ENCODE measurements at regions not wholly inside any gene's neighbourhood (a gene's known extent, or its start where the extent isn't known, plus 50 kb on each side); places are given as distances from the start of the nearest gene placed in this dataset.
"Not testable (repeated sequence)": the region's sequence is repeated elsewhere in the genome, so short reads cannot be mapped to it uniquely, and the experiment has no call there.

DNA sequence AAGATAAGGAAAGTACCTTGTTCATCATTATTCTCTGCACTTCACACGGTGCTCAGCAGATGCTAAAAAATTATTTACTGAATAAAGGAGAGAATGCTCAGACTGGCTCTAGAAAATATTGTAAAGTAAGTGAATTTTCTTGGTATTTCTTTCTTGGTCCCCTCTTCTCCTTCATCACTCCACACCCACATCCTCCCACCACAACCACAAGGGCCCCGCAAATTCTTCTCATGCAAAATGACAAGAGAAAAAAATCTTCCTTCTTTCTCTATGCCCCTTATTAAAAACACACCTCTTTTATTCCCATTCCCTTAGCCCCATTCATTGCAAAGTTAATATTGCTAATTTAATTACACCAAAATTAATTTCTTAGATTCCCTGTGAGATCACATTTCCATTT lies 74.2 kb upstream of the NEDD4L start:
- Mint-ChIP-seq H3K36me3 (ENCODE audit: low read depth) (no peaks in the 10 kb centered on the region), H3K4me1 (ENCODE audit: low read depth) (no peaks in the 10 kb centered on the region), H3K4me3 (no peak overlapping the region), H3K27ac (no peak overlapping the region), H3K27me3 (ENCODE audit: low read depth) (peaks cover 20% of the 10 kb centered on the region), H3K9me3 (no peaks in the 10 kb centered on the region)

DNA sequence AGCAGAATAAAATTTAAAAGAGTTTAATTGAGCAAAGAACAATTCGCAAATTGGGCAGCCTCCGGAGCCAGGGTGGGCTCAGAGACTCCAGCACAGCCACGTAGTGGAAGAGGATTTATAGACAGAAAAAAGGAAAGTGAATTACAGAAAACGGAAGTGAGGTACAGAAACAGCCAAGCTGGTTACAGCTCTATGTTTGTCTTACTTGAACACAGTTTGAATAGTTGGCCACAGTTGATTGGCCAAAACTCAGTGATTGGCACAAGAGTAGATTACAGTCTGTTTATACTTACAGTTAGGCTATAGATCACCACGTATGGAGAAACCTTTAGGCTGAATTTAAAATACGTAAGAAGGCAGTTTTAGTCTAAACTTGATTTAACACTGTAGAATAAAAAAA lies 78.8 kb upstream of the NEDD4L start:
- H3K4me3 Mint-ChIP-seq: no peak overlapping the region
- peaks cover 18% of the 10 kb centered on the region for H3K27me3 Mint-ChIP-seq (ENCODE audit: low read depth)
- H3K36me3 Mint-ChIP-seq (ENCODE audit: low read depth): no peaks in the 10 kb centered on the region
- H3K9me3 Mint-ChIP-seq: no peaks in the 10 kb centered on the region
- H3K27ac Mint-ChIP-seq: no peak overlapping the region
- H3K4me1 Mint-ChIP-seq (ENCODE audit: low read depth): no peaks in the 10 kb centered on the region

DNA sequence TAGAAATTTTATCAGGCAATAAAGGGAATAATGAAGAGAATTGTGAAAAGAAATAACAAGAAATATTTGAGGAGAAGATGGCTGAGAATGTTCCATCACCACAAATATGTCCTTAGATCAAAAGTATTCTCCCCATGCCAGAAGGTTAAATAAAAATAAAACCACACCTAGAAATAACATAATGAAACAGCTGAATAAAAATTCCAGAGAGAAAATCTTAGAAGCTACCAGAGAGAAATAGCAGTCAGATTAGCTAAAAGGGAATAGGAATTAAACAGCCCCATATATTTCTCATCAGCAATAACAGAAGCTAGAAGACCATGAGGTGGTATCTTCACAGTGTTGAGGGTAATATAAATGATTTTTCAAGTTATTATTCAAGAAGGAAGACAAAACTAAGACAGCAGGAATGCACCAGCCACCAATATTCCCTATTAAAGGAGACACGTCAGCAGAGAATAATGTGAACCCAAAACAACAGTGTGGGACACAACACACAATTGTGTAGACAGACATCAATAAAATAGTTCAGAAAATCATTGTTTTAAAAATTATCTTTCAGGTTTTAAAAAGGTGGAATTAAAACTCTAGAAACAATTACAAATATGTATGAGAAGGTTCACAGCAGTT lies 82.0 kb upstream of the NEDD4L start:
- Mint-ChIP-seq H3K27ac (no peak overlapping the region), H3K36me3 (ENCODE audit: low read depth) (no peaks in the 10 kb centered on the region), H3K4me3 (no peak overlapping the region), H3K9me3 (no peaks in the 10 kb centered on the region), H3K4me1 (ENCODE audit: low read depth) (no peaks in the 10 kb centered on the region), H3K27me3 (ENCODE audit: low read depth) (peaks cover 30% of the 10 kb centered on the region)

- H3K4me1 Mint-ChIP-seq (ENCODE audit: low read depth): no peaks in the 10 kb centered on the region
- H3K27ac Mint-ChIP-seq: no peak overlapping the region
- no peaks in the 10 kb centered on the region for H3K36me3 Mint-ChIP-seq (ENCODE audit: low read depth)
These were observed 82.6 kb upstream of the NEDD4L start for GRCh38 chr18:57961411-57961810.

GRCh38 chr18:57959278-57959677 lies 84.7 kb upstream of the NEDD4L start:
- H3K9me3 Mint-ChIP-seq: no peaks in the 10 kb centered on the region
- no peaks in the 10 kb centered on the region for H3K36me3 Mint-ChIP-seq (ENCODE audit: low read depth)
- no peak overlapping the region for H3K27ac Mint-ChIP-seq
- no peaks in the 10 kb centered on the region for H3K4me1 Mint-ChIP-seq (ENCODE audit: low read depth)
- no peak overlapping the region for H3K4me3 Mint-ChIP-seq
- H3K27me3 Mint-ChIP-seq (ENCODE audit: low read depth): peaks cover 20% of the 10 kb centered on the region

More at GRCh38 chr18:57961411-57961810, 82.6 kb upstream of the NEDD4L start:
- no peaks in the 10 kb centered on the region for H3K9me3 Mint-ChIP-seq
- peaks cover 30% of the 10 kb centered on the region for H3K27me3 Mint-ChIP-seq (ENCODE audit: low read depth)
- H3K4me3 Mint-ChIP-seq: no peak overlapping the region

DNA sequence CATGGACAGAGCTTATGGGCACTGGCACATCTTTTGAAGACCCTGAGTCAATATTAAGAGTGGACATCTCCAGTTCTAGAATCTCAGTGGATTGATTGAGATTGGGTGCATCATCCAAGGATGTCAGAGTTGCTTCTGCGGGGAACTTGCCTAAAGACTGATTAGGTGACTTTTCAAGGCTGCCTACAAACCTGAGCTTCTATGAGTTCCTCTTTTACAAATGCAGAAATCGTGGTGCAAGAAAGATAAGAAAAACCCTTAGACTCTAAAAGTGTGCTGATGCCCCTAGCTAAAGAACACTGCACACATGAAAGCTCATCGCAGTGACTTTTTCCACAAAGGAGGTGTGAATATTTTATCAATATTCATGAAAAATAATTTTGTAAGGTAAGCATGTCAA lies 86.8 kb upstream of the NEDD4L start:
- Mint-ChIP-seq H3K36me3 (ENCODE audit: low read depth) (no peaks in the 10 kb centered on the region), H3K9me3 (no peaks in the 10 kb centered on the region), H3K4me1 (ENCODE audit: low read depth) (no peaks in the 10 kb centered on the region), H3K27me3 (ENCODE audit: low read depth) (peaks cover 20% of the 10 kb centered on the region), H3K27ac (no peak overlapping the region), H3K4me3 (no peak overlapping the region)

DNA sequence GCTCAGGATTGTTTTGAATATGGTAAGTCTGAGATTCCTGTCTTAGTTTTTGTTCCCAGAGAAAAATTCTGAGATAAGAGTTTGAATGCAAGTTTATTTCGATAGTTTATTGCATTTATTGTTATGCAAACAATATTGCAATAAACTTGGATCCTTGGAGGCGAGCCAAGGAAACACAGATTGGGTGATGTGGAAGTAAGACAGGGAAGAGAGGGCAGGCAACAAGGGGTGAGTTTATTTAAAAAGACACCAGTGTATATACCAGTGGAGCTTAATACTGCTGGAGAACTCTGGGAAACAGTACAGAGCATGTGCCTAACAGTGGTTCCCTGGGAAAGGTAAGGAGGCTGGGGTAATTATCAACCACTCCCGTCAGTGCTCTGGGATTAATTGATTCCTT lies 87.5 kb upstream of the NEDD4L start:
- no peak overlapping the region for H3K27ac Mint-ChIP-seq

DNA sequence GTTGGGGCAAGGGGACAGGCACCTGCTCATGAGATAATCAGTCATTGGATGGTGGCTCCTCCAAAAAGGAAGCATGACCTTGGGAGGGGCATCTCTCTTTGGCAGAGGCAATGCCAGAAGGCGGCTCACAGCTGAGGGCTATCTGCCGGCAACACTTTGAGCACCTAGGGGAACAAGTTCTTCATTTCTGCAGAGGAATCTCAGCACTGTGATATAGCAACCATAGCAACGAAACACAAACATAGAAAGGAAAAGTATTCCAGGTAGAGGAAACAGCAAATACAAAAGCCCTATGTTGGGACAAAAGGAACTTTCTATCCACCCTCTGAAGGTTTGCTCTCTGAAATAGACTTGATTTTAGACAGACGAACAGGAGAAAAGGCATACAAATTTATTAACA lies 89.1 kb upstream of the NEDD4L start:
- H3K27me3 Mint-ChIP-seq (ENCODE audit: low read depth): peaks cover 10% of the 10 kb centered on the region
- no peaks in the 10 kb centered on the region for H3K9me3 Mint-ChIP-seq
- H3K4me3 Mint-ChIP-seq: no peak overlapping the region
- H3K36me3 Mint-ChIP-seq (ENCODE audit: low read depth): no peaks in the 10 kb centered on the region
- no peak overlapping the region for H3K27ac Mint-ChIP-seq
- H3K4me1 Mint-ChIP-seq (ENCODE audit: low read depth): no peaks in the 10 kb centered on the region

More for the DNA sequence above, 87.5 kb upstream of the NEDD4L start:
- peaks cover 15% of the 10 kb centered on the region for H3K27me3 Mint-ChIP-seq (ENCODE audit: low read depth)
- H3K36me3 Mint-ChIP-seq (ENCODE audit: low read depth): no peaks in the 10 kb centered on the region
- no peaks in the 10 kb centered on the region for H3K9me3 Mint-ChIP-seq
- no peak overlapping the region for H3K4me3 Mint-ChIP-seq
- no peaks in the 10 kb centered on the region for H3K4me1 Mint-ChIP-seq (ENCODE audit: low read depth)

- Mint-ChIP-seq H3K4me3 (no peak overlapping the region), H3K27ac (no peak overlapping the region), H3K36me3 (ENCODE audit: low read depth) (no peaks in the 10 kb centered on the region), H3K27me3 (ENCODE audit: low read depth) (peaks cover 7% of the 10 kb centered on the region), H3K4me1 (ENCODE audit: low read depth) (no peaks in the 10 kb centered on the region), H3K9me3 (no peaks in the 10 kb centered on the region)
These were observed 90.1 kb upstream of the NEDD4L start for GRCh38 chr18:57953883-57954282.

- peaks cover 6% of the 10 kb centered on the region for H3K27me3 Mint-ChIP-seq (ENCODE audit: low read depth)
- H3K36me3 Mint-ChIP-seq (ENCODE audit: low read depth): no peaks in the 10 kb centered on the region
- H3K9me3 Mint-ChIP-seq: no peaks in the 10 kb centered on the region
- no peak overlapping the region for H3K27ac Mint-ChIP-seq
- H3K4me3 Mint-ChIP-seq: no peak overlapping the region
- no peaks in the 10 kb centered on the region for H3K4me1 Mint-ChIP-seq (ENCODE audit: low read depth)
These were observed 91.8 kb upstream of the NEDD4L start for GRCh38 chr18:57951999-57952774.

DNA sequence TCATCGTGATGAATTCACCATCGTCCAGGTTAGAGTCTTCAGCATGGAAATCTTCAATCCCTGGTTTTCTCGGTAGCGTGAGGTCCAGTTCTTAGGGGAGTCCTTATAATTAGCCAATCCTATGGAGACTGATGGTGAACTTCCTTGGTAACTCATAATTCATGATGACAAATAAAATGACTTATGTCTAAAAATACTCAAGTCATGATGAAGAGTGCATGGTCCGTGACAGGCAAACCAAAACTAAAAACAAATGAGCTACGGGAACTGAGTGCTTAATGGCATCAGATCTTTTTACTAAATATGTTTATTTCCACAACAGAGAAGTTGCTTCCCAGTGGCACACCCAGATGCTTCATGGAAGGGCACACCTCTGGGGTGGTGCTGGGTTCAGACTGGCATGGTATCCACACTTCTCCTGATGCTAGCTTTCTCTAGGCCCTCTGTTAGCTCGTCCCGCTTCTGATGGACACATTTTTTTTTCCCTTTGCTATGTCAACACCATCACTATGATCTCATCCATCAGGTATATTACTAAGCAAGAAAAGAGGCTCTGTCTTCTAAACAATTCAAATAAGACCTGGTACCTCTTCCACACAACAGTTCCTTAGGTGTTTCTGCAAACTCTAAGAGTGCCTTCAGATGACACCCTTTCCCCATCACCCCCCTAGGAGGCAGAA lies 92.8 kb upstream of the NEDD4L start:
- H3K27ac Mint-ChIP-seq: no peak overlapping the region
- H3K36me3 Mint-ChIP-seq (ENCODE audit: low read depth): no peaks in the 10 kb centered on the region
- H3K4me3 Mint-ChIP-seq: no peak overlapping the region
- no peaks in the 10 kb centered on the region for H3K4me1 Mint-ChIP-seq (ENCODE audit: low read depth)
- no peaks in the 10 kb centered on the region for H3K9me3 Mint-ChIP-seq
- peaks cover 6% of the 10 kb centered on the region for H3K27me3 Mint-ChIP-seq (ENCODE audit: low read depth)

DNA sequence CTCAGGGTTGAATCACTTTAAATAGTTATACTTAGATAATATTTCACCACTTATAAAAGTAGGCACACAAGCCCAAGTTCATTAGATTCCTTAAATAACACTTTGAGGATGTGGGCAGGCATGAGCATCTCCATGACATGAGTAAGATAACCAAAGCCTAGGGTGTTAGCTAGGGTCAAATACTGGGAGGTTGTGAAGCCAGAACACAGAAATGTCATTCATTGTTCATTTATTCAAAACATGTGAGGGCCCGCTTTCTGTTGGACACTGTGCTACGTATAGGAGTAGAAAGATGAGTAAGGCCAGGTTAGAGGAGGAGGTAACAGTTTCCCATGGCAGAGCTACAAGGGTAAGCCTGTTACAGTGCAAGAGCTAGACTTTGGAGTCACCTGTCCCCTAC lies 93.5 kb upstream of the NEDD4L start:
- Mint-ChIP-seq H3K4me3 (no peak overlapping the region), H3K9me3 (no peaks in the 10 kb centered on the region), H3K4me1 (ENCODE audit: low read depth) (no peaks in the 10 kb centered on the region), H3K27ac (no peak overlapping the region), H3K27me3 (ENCODE audit: low read depth) (peaks cover 11% of the 10 kb centered on the region), H3K36me3 (ENCODE audit: low read depth) (no peaks in the 10 kb centered on the region)

GRCh38 chr18:57949335-57949734 lies 94.7 kb upstream of the NEDD4L start:
- peaks cover 14% of the 10 kb centered on the region for H3K27me3 Mint-ChIP-seq (ENCODE audit: low read depth)
- not testable (repeated sequence) for H3K9me3 Mint-ChIP-seq; H3K4me3 Mint-ChIP-seq; H3K4me1 Mint-ChIP-seq (ENCODE audit: low read depth); H3K27ac Mint-ChIP-seq; H3K36me3 Mint-ChIP-seq (ENCODE audit: low read depth)

DNA sequence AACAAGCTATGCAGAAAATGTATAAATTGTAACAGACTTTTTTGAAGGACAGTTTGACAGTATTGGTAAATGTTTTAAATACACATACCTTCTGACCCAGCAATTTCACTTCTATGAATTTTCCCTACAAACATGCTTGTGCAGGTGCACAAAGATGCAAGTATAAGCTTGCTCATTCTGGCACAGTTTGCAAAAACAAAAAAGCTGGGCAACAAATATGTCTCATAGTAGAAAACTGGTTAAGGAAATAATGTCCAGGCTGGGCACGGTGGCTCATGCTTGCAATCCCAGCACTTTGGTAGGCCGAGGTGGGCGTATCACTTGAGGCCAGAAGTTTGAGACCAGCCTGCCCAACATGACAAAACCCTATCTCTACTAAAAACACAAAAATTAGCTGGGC lies 96.9 kb upstream of the NEDD4L start:
- H3K36me3 Mint-ChIP-seq (ENCODE audit: low read depth): no peaks in the 10 kb centered on the region
- H3K9me3 Mint-ChIP-seq: no peaks in the 10 kb centered on the region
- H3K27me3 Mint-ChIP-seq (ENCODE audit: low read depth): peaks cover 18% of the 10 kb centered on the region
- H3K4me3 Mint-ChIP-seq: no peak overlapping the region
- no peaks in the 10 kb centered on the region for H3K4me1 Mint-ChIP-seq (ENCODE audit: low read depth)
- no peak overlapping the region for H3K27ac Mint-ChIP-seq

GRCh38 chr18:57943723-57944122 lies 100.3 kb upstream of the NEDD4L start:
- H3K4me3 Mint-ChIP-seq: no peak overlapping the region
- H3K36me3 Mint-ChIP-seq (ENCODE audit: low read depth): no peaks in the 10 kb centered on the region
- no peaks in the 10 kb centered on the region for H3K4me1 Mint-ChIP-seq (ENCODE audit: low read depth)
- no peaks in the 10 kb centered on the region for H3K9me3 Mint-ChIP-seq
- peaks cover 21% of the 10 kb centered on the region for H3K27me3 Mint-ChIP-seq (ENCODE audit: low read depth)
- no peak overlapping the region for H3K27ac Mint-ChIP-seq
